WTC11 (cell line): ENCODE measurements at regions not wholly inside any gene's neighbourhood (a gene's known extent, or its start where the extent isn't known, plus 50 kb on each side); places are given as distances from the start of the nearest gene placed in this dataset.

Source experiments
- JUN ChIP-seq: sonication (generic); formaldehyde crosslinking; IDR thresholded peaks from 2 replicates; pipeline ENCODE4 v1.8.0; 2023; ENCODE audit warnings: mild to moderate bottlenecking, missing genetic modification reagents
- KAT7 ChIP-seq: sonication (generic); formaldehyde crosslinking; IDR thresholded peaks from 2 replicates; pipeline ENCODE4 v1.8.1; 2023; ENCODE audit warnings: missing genetic modification reagents, mild to moderate bottlenecking, borderline replicate concordance
- RELA ChIP-seq: sonication (generic); formaldehyde crosslinking; IDR thresholded peaks from 2 replicates; pipeline ENCODE4 v1.8.1; 2022; ENCODE audit warnings: missing genetic modification reagents, mild to moderate bottlenecking, borderline replicate concordance
- SMAD3 ChIP-seq: sonication (generic); formaldehyde crosslinking; IDR thresholded peaks from 2 replicates; pipeline ENCODE4 v1.8.0; 2022; ENCODE audit warnings: missing genetic modification reagents, mild to moderate bottlenecking, borderline replicate concordance
- TF ChIP-seq, protein P1 (sequence below): fragments of 200-600 bp; IDR thresholded peaks from 2 replicates; pipeline ENCODE4 v1.8.0; 2022; ENCODE audit warnings: antibody characterized with exemption
- TF ChIP-seq, protein P2 (sequence below): sonication (generic); formaldehyde crosslinking; IDR thresholded peaks from 2 replicates; pipeline ENCODE4 v1.8.1; 2023; ENCODE audit warnings: mild to moderate bottlenecking, missing genetic modification reagents, moderate library complexity
- TF ChIP-seq, protein P3 (sequence below): sonication (generic); formaldehyde crosslinking; IDR thresholded peaks from 2 replicates; pipeline ENCODE4 v1.8.1; 2022; ENCODE audit warnings: low read depth, missing genetic modification reagents, borderline replicate concordance
- TF ChIP-seq, protein P4 (sequence below): sonication (generic); formaldehyde crosslinking; IDR thresholded peaks from 2 replicates; pipeline ENCODE4 v1.8.0; 2022; ENCODE audit warnings: mild to moderate bottlenecking, missing genetic modification reagents

DNA sequence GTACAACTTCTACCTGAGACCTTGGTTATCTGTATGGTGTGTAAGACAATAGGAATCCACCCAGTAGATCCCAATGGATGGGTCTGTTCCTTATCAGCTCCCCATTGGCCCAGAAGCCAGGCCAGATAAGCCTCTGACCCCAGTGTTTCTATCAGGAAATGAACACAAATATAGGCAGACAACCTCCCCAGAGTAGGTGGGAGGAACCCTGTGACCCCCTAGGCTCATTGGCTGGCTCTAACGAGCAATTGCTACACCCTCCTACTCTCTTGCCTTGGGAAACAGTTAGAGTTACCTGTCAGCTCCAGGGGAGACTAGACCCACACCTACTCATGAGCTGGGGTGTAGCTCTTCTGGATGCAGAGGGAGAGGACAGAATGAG lies 299.9 kb downstream of the UACA start:
- TF ChIP-seq, protein P1, sequence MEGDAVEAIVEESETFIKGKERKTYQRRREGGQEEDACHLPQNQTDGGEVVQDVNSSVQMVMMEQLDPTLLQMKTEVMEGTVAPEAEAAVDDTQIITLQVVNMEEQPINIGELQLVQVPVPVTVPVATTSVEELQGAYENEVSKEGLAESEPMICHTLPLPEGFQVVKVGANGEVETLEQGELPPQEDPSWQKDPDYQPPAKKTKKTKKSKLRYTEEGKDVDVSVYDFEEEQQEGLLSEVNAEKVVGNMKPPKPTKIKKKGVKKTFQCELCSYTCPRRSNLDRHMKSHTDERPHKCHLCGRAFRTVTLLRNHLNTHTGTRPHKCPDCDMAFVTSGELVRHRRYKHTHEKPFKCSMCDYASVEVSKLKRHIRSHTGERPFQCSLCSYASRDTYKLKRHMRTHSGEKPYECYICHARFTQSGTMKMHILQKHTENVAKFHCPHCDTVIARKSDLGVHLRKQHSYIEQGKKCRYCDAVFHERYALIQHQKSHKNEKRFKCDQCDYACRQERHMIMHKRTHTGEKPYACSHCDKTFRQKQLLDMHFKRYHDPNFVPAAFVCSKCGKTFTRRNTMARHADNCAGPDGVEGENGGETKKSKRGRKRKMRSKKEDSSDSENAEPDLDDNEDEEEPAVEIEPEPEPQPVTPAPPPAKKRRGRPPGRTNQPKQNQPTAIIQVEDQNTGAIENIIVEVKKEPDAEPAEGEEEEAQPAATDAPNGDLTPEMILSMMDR: no peak
- TF ChIP-seq, protein P2, sequence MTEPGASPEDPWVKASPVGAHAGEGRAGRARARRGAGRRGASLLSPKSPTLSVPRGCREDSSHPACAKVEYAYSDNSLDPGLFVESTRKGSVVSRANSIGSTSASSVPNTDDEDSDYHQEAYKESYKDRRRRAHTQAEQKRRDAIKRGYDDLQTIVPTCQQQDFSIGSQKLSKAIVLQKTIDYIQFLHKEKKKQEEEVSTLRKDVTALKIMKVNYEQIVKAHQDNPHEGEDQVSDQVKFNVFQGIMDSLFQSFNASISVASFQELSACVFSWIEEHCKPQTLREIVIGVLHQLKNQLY (CRISPR knock-in tag): no peak
- no peak for TF ChIP-seq JUN (CRISPR knock-in tag)
- no peak for TF ChIP-seq SMAD3 (CRISPR knock-in tag)
- no peak for TF ChIP-seq KAT7 (CRISPR knock-in tag)
- TF ChIP-seq, protein P3, sequence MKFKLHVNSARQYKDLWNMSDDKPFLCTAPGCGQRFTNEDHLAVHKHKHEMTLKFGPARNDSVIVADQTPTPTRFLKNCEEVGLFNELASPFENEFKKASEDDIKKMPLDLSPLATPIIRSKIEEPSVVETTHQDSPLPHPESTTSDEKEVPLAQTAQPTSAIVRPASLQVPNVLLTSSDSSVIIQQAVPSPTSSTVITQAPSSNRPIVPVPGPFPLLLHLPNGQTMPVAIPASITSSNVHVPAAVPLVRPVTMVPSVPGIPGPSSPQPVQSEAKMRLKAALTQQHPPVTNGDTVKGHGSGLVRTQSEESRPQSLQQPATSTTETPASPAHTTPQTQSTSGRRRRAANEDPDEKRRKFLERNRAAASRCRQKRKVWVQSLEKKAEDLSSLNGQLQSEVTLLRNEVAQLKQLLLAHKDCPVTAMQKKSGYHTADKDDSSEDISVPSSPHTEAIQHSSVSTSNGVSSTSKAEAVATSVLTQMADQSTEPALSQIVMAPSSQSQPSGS: no peak
- TF ChIP-seq, protein P4, sequence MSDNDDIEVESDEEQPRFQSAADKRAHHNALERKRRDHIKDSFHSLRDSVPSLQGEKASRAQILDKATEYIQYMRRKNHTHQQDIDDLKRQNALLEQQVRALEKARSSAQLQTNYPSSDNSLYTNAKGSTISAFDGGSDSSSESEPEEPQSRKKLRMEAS (CRISPR knock-in tag): no peak
- no peak for TF ChIP-seq RELA (CRISPR knock-in tag)
